ENCODE measurements at regions not wholly inside any gene's neighbourhood (a gene's known extent, or its start where the extent isn't known, plus 50 kb on each side); places are given as distances from the start of the nearest gene placed in this dataset.

DNA sequence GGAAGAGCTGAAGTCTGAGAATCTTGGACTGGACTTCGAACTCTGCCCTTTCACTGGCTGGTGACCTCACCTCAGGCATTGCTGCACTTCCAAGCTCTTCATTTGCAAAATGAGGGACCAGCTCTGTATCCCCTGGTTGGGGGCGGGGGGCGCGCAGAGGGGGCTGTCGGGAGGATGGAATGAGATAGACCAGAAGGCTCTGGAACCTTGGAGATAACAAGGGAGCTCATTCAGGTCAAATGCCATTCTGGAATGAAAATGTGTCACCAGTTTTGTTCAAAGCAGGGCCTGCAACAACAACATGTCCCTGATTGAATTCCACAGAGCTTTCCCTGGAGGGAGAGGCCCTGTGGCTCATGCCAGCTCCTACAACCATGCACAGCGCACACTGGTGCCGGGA is 370.5 kb downstream of the MN1 start (continued):
- TF ChIP-seq, protein P1, sequence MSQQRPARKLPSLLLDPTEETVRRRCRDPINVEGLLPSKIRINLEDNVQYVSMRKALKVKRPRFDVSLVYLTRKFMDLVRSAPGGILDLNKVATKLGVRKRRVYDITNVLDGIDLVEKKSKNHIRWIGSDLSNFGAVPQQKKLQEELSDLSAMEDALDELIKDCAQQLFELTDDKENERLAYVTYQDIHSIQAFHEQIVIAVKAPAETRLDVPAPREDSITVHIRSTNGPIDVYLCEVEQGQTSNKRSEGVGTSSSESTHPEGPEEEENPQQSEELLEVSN (IDR thresholded peaks at IDR 0.05) = no peak
- TF ChIP-seq FOSL1 (IDR thresholded peaks at IDR 0.05; ENCODE audit: insufficient read depth, low read depth, low read length) (no peak), YY1 (IDR thresholded peaks at IDR 0.05; ENCODE audit: low read depth, low read length) (no peak)

Data from H1 (cell line).